ENCODE measurements at regions not wholly inside any gene's neighbourhood (a gene's known extent, or its start where the extent isn't known, plus 50 kb on each side); places are given as distances from the start of the nearest gene placed in this dataset.

- DNase-seq, result no peak
These were observed 53.3 kb upstream of the EYA4 start for GRCh38 chr6:133187657-133188453.

GRCh38 chr6:133190912-133191311 lies 50.2 kb upstream of the EYA4 start:
- DNase-seq, result no peak

GRCh38 chr6:133191323-133191722 lies 49.8 kb upstream of the EYA4 start:
- DNase-seq, result no peak
